SU-DHL-6 (cell line): ENCODE measurements at regions not wholly inside any gene's neighbourhood (a gene's known extent, or its start where the extent isn't known, plus 50 kb on each side); places are given as distances from the start of the nearest gene placed in this dataset.

Source experiments
- CTCF ChIP-seq: fragments of 200-600 bp; sonication (generic); IDR thresholded peaks from one replicate; pipeline ENCODE4 v1.5.1; 2017; ENCODE audit warnings: antibody characterized with exemption, mild to moderate bottlenecking, low read length, moderate library complexity; ENCODE audit not compliant: insufficient read depth, poor library complexity, severe bottlenecking
- EZH2phosphoT487 ChIP-seq: fragments of 200-600 bp; sonication (generic), shearing (Covaris generic); conservative IDR thresholded peaks from 2 replicates; pipeline ENCODE4 v1.6.1; 2018; ENCODE audit warnings: mild to moderate bottlenecking, antibody characterized with exemption, low read length, moderate library complexity, mixed read lengths

- no peak for TF ChIP-seq CTCF
- no peak for TF ChIP-seq EZH2phosphoT487
These were observed 64.6 kb upstream of the ARHGEF7 start for GRCh38 chr13:111050539-111050879.
